Kidney glomerular epithelial cell (primary cell): ENCODE measurements at regions not wholly inside any gene's neighbourhood (a gene's known extent, or its start where the extent isn't known, plus 50 kb on each side); places are given as distances from the start of the nearest gene placed in this dataset.

ENCODE experiments used
- DNase-seq: peaks from one replicate; lab custom pipeline; 2025; lab: John Stamatoyannopoulos, UW

- no peak for DNase-seq
Observed at GRCh38 chr12:81958406-81958805, 199.3 kb upstream of the PPFIA2 start.

GRCh38 chr12:81957631-81958030, 198.5 kb upstream of the PPFIA2 start:
- DNase-seq: no peak

GRCh38 chr12:81956468-81956860, 197.3 kb upstream of the PPFIA2 start:
- no peak for DNase-seq

GRCh38 chr12:81953541-81953940, 194.4 kb upstream of the PPFIA2 start:
- DNase-seq: no peak

- DNase-seq: no peak
Observed at GRCh38 chr12:81950871-81951270, 191.7 kb upstream of the PPFIA2 start.

GRCh38 chr12:81949841-81950308, 190.7 kb upstream of the PPFIA2 start:
- no peak for DNase-seq

GRCh38 chr12:81949416-81949815, 190.3 kb upstream of the PPFIA2 start:
- DNase-seq: no peak

- DNase-seq: no peak
Observed at GRCh38 chr12:81944886-81945285, 185.7 kb upstream of the PPFIA2 start.

- DNase-seq: no peak
Observed at GRCh38 chr12:81942594-81942993, 183.4 kb upstream of the PPFIA2 start.

GRCh38 chr12:81930037-81930436, 170.9 kb upstream of the PPFIA2 start:
- no peak for DNase-seq

- DNase-seq: no peak
Observed at GRCh38 chr12:81896771-81897170, 137.6 kb upstream of the PPFIA2 start.

- no peak for DNase-seq
Observed at GRCh38 chr12:81888961-81889360, 129.8 kb upstream of the PPFIA2 start.

- peak; percentile 90 for DNase-seq
Observed at GRCh38 chr12:81888106-81888740, 129.1 kb upstream of the PPFIA2 start.

- no peak for DNase-seq
Observed at GRCh38 chr12:81874586-81874985, 115.4 kb upstream of the PPFIA2 start.

GRCh38 chr12:81874166-81874565, 115.0 kb upstream of the PPFIA2 start:
- DNase-seq: no peak

GRCh38 chr12:81872400-81872799, 113.2 kb upstream of the PPFIA2 start:
- no peak for DNase-seq

- DNase-seq: peak; percentile 14
Observed at GRCh38 chr12:81866081-81866480, 106.9 kb upstream of the PPFIA2 start.

GRCh38 chr12:81863406-81863805, 104.3 kb upstream of the PPFIA2 start:
- peak; percentile 85 for DNase-seq

- DNase-seq: peak; percentile 25
Observed at GRCh38 chr12:81859521-81859920, 100.4 kb upstream of the PPFIA2 start.

GRCh38 chr12:81843599-81843998, 84.4 kb upstream of the PPFIA2 start:
- DNase-seq: no peak

- no peak for DNase-seq
Observed at GRCh38 chr12:81835783-81836182, 76.6 kb upstream of the PPFIA2 start.

- no peak for DNase-seq
Observed at GRCh38 chr12:81819991-81820633, 61.0 kb upstream of the PPFIA2 start.

- no peak for DNase-seq
Observed at GRCh38 chr12:81815611-81816010, 56.5 kb upstream of the PPFIA2 start.

- DNase-seq: no peak
Observed at GRCh38 chr12:81811778-81812125, 52.6 kb upstream of the PPFIA2 start.
